Transverse colon (tissue), 4 donors: ENCODE measurements at regions not wholly inside any gene's neighbourhood (a gene's known extent, or its start where the extent isn't known, plus 50 kb on each side); places are given as distances from the start of the nearest gene placed in this dataset.

Experiments
- DNase-seq: peaks from one replicate; pipeline ENCODE4 v3.0.0-alpha.2; 2019
- H3K27ac ChIP-seq, 4 donors: fragments of 200-600 bp; sonication (generic); 2 replicates each; pipeline ENCODE4 v1.5.1; 2016 to 2018; ENCODE audit warnings: inconsistent platforms in 4 of 4
- H3K27me3 ChIP-seq: fragments of 200-600 bp; sonication (generic); 2 replicates; pipeline ENCODE4 v1.5.1; 2017; ENCODE audit warnings: inconsistent platforms
- H3K36me3 ChIP-seq, 4 donors: fragments of 200-600 bp; sonication (generic); 2 replicates each; pipeline ENCODE4 v1.5.1; 2017 to 2019; ENCODE audit warnings: inconsistent platforms in 4 of 4
- H3K4me1 ChIP-seq, 4 donors: fragments of 200-600 bp; sonication (generic); 2 replicates each; pipeline ENCODE4 v1.5.1; 2017 to 2020; ENCODE audit warnings: inconsistent platforms in 4 of 4
- H3K4me3 ChIP-seq, 4 donors: fragments of 200-600 bp; sonication (generic); 1 replicate in 1 of 4; 2 replicates in 3 of 4; pipeline versions ENCODE4 v1.5.1 to v1.6.1; 2017 to 2019; ENCODE audit warnings: inconsistent platforms in 4 of 4
- H3K9me3 ChIP-seq, 2 donors: fragments of 200-600 bp; sonication (generic); 2 replicates each; pipeline ENCODE4 v1.5.1; 2017 to 2019; ENCODE audit warnings: inconsistent platforms in 2 of 2
- CTCF ChIP-seq, 5 experiments: fragments of 200-600 bp in 3 of 5; fragments of 450-650 bp in 2 of 5; sonication (generic) in 3 of 5; IDR thresholded peaks; 1 replicate in 2 of 5; 2 replicates in 3 of 5; pipeline ENCODE4 v1.5.1; 2016 to 2017; ENCODE audit warnings: antibody characterized with exemption in 5 of 5, inconsistent platforms in 3 of 5, mild to moderate bottlenecking in 2 of 5, moderate library complexity in 1 of 5
- EP300 ChIP-seq: sonication (generic); formaldehyde crosslinking; IDR thresholded peaks from one replicate; pipeline ENCODE4 v1.6.1; 2017; ENCODE audit warnings: antibody characterized with exemption, low read depth
- POLR2A ChIP-seq: fragments of 450-650 bp; IDR thresholded peaks from one replicate; pipeline ENCODE4 v1.6.1; 2016; ENCODE audit warnings: antibody characterized with exemption, mild to moderate bottlenecking, moderate library complexity
- POLR2AphosphoS5 ChIP-seq, 3 donors: sonication (generic); formaldehyde crosslinking; IDR thresholded peaks; one replicate each; pipeline ENCODE4 v1.6.1; 2016; ENCODE audit warnings: antibody characterized with exemption in 3 of 3
- WGBS, 2 donors: methylation state at CpG; one replicate each; pipeline ENCODE4 v1.1.5; 2018; ENCODE audit warnings: low coverage in 1 of 2; 5-methylcytosine and 5-hydroxymethylcytosine counted together
- in situ Hi-C, 4 donors: fragments of 200-750 bp; cut with MboI; loops; one replicate each; pipeline versions ENCODE4 v1.15.0 to v1.15.1; 2017; ENCODE audit warnings: low sequenced_read_pairs in 3 of 4, low pct_ligation_motif_present in 1 of 4, low pct_unique_long_range_greater_than_20kb in 1 of 4
- intact Hi-C: fragments of 100-400 bp; cut with DNase I; formaldehyde crosslinking; loops from one replicate; pipeline ENCODE4 v1.15.1; 2023; ENCODE audit warnings: low total_unique reads

DNA sequence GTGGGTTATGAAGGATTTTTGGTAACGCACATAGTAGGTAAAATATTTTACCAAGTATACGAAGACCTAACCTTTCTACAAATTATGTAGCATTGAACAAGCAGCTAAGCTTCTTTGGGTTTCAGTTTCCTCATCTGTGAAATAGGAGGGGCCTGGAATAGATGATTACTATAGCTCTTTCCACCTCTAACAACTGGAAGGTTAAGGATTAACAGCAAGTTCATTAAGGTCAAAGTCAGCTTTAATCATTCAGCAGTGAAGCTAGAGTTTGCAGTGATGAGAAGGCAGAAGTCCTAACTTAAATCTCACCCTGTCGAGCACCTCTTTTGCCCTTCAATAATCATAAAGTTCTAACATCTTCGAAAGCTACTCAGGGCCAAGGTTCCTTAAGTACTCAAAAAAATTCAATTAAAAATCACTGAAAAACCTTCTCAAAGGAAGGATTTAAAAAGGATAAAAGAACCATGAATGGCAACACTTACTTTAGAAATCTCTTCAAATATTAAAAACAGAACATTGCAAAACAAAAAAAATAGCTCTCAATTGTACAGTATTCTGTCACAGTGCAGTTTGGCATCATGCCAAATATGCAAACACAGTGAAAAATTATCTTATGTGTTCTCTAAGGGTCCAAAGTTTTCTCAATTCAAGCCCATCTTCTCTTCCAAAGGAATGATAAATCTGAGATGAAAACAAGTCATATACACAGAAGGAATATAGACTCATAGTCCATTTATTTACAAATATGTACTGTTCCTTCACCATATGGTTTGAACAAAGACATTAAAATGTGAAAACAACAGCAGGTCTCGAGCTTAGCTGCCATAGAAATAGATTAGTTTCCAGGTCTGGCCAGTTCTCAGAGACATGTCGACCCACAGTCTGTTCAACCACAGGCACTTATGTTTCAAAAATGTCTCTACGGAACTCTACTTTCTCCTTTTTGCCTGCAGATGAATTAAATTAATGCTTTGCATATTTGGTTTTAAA is 152.0 kb upstream of the SLC13A1 start:
- in situ Hi-C loops, result no loop called here

GRCh38 chr7:123351027-123351426 is 151.3 kb upstream of the SLC13A1 start:
- no peaks in the 10 kb centered on the region for H3K4me1 ChIP-seq
- no peak overlapping the region for H3K27ac ChIP-seq
- no peaks in the 10 kb centered on the region for H3K36me3 ChIP-seq
- no peak for TF ChIP-seq CTCF (IDR thresholded peaks at IDR 0.05)
- TF ChIP-seq POLR2A, result no peak
- no peak for TF ChIP-seq EP300
- TF ChIP-seq POLR2AphosphoS5 (IDR thresholded peaks at IDR 0.05), result no peak
- intact Hi-C loops, result no loop called here
- no peak for DNase-seq
- H3K4me3 ChIP-seq, result no peak overlapping the region
- 81 to 89% methylated on average over 3 of the region's 3 CpGs for WGBS, 2 donors
- no peaks in the 10 kb centered on the region for H3K27me3 ChIP-seq
- no peaks in the 10 kb centered on the region for H3K9me3 ChIP-seq
- in situ Hi-C loops, result no loop called here

More for the DNA sequence above, 152.0 kb upstream of the SLC13A1 start:
- no peak overlapping the region for H3K27ac ChIP-seq
- no peaks in the 10 kb centered on the region for H3K27me3 ChIP-seq
- WGBS, 2 donors, result 75 to 82% methylated on average over 7 of the region's 7 CpGs
- H3K36me3 ChIP-seq, result no peaks in the 10 kb centered on the region
- intact Hi-C loops, result no loop called here
- no peaks in the 10 kb centered on the region for H3K9me3 ChIP-seq
- H3K4me1 ChIP-seq, result no peaks in the 10 kb centered on the region
- TF ChIP-seq EP300 (no peak), POLR2AphosphoS5 (IDR thresholded peaks at IDR 0.05) (no peak)
- H3K4me3 ChIP-seq, result no peak overlapping the region
- DNase-seq, result no peak

DNA sequence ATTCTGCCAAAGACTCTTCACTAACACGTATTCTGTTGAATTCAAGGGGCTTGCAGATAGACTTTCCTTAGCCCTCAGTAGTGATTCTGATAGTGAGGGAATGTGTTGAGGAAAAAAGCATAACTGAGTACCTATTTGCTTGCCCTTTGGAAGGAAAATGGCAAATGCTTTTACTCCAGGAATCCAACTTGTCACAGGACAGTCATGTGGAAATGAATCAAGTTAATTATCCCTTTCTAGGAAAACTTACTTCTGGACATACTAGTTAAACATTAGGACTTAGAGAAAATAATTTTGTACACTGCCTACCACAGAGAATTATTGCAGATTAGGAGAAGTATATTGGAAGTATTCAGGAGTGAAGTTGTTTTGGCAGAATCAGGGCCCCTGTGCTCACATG is 148.9 kb upstream of the SLC13A1 start:
- Histone ChIP-seq H3K4me3 (no peak overlapping the region), H3K4me1 (no peaks in the 10 kb centered on the region), H3K36me3 (no peaks in the 10 kb centered on the region), H3K27me3 (no peaks in the 10 kb centered on the region), H3K27ac (no peak overlapping the region), H3K9me3 (no peaks in the 10 kb centered on the region)
- TF ChIP-seq POLR2AphosphoS5 (IDR thresholded peaks at IDR 0.05) (no peak), CTCF (IDR thresholded peaks at IDR 0.05) (no peak), POLR2A (no peak), EP300 (no peak)
- intact Hi-C loops (no loop called here), in situ Hi-C loops (no loop called here)
- DNase-seq, result no peak
- 52 to 100% methylated on average over 1 of the region's 1 CpG for whole genome bisulfite sequencing, 2 donors

DNA sequence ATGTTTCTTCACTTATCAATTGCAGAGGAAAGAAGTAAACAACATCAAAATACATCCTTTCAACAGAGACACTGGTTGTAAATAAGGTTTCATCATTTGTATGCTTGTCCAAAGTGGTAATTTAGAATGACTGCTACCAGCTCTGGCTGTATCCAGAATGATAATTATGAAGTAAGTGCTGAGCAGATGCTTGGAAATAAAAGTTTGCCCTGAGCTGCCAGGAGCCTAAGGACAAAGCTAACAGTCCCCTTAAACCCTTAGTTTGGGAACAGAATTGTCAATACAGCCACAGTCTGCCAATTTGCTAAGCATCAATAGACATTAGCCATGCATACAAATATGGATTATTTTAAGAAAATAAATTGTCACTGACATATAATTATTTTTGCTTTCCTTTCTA is 147.0 kb upstream of the SLC13A1 start:
- Histone ChIP-seq H3K9me3 (no peaks in the 10 kb centered on the region), H3K4me1 (no peaks in the 10 kb centered on the region), H3K27me3 (no peaks in the 10 kb centered on the region), H3K27ac (no peak overlapping the region), H3K4me3 (no peak overlapping the region), H3K36me3 (no peaks in the 10 kb centered on the region)
- intact Hi-C loops, result no loop called here
- TF ChIP-seq CTCF (IDR thresholded peaks at IDR 0.05) (no peak), EP300 (no peak), POLR2A (no peak), POLR2AphosphoS5 (IDR thresholded peaks at IDR 0.05) (no peak)
- no peak for DNase-seq
- in situ Hi-C loops, result no loop called here
